B cell (primary cell): ENCODE measurements at regions not wholly inside any gene's neighbourhood (a gene's known extent, or its start where the extent isn't known, plus 50 kb on each side); places are given as distances from the start of the nearest gene placed in this dataset.

Source experiments
- ATAC-seq: fragments of 200-7000 bp; cut with Tn5 transposase; one replicate; pipeline ENCODE4 v1.10.0; 2021; ENCODE audit warnings: low read depth, mild to moderate bottlenecking, moderate number of reproducible peaks, moderate library complexity
- CTCF ChIA-PET: fragments of 350-600 bp; sonication (Branson Sonifier 250); formaldehyde crosslinking; loops from one replicate; lab custom pipeline; 2021; ENCODE audit warnings: antibody characterized with exemption, inconsistent platforms; lab: Charles Lee
- POLR2A ChIA-PET: fragments of 350-600 bp; sonication (Branson Sonifier 250); formaldehyde crosslinking; loops from one replicate; lab custom pipeline; 2021; ENCODE audit warnings: antibody characterized with exemption; lab: Charles Lee
- DNase-seq: peaks from one replicate; pipeline ENCODE4 v3.0.0; 2013
- H2AFZ ChIP-seq: 2 replicates; pipeline ENCODE4 v1.6.1; 2012; ENCODE audit warnings: mild to moderate bottlenecking, low read depth, low read length; ENCODE audit not compliant: insufficient read depth, poor library complexity, severe bottlenecking
- H3K27ac ChIP-seq, 2 donors: 1 replicate in 1 of 2; 2 replicates in 1 of 2; pipeline ENCODE4 v1.5.1; 2012 to 2013; ENCODE audit warnings: low read length in 2 of 2, mild to moderate bottlenecking in 2 of 2, moderate library complexity in 1 of 2
- H3K27me3 ChIP-seq, 4 experiments: fragments of 200-600 bp in 1 of 4; sonication (generic) in 1 of 4; replicated peaks in 1 of 4; 1 replicate in 2 of 4; 2 replicates in 2 of 4; pipeline versions ENCODE4 v1.6.1 to v1.7.0; 2013 to 2016; ENCODE audit warnings: low read length in 3 of 4, mild to moderate bottlenecking in 2 of 4, mixed read lengths in 1 of 4, moderate library complexity in 1 of 4; ENCODE audit not compliant: insufficient read depth in 4 of 4, control insufficient read depth in 3 of 4; ENCODE audit errors: control extremely low read depth in 1 of 4
- H3K36me3 ChIP-seq, 2 experiments: replicated peaks in 1 of 2; 1 replicate in 1 of 2; 2 replicates in 1 of 2; pipeline versions ENCODE4 v1.6.1 to v1.7.1; 2013; ENCODE audit warnings: low read length in 1 of 2; ENCODE audit not compliant: insufficient read depth in 2 of 2, control insufficient read depth in 1 of 2; ENCODE audit errors: control extremely low read depth in 1 of 2, extremely low read depth in 1 of 2
- H3K4me1 ChIP-seq, 2 donors: fragments of 200-600 bp in 1 of 2; sonication (generic) in 1 of 2; 1 replicate in 1 of 2; 2 replicates in 1 of 2; pipeline versions ENCODE4 v1.5.1 to v1.6.1; 2013 to 2017; ENCODE audit warnings: low read length in 2 of 2; ENCODE audit not compliant: control insufficient read depth in 2 of 2, insufficient read depth in 2 of 2
- H3K4me2 ChIP-seq: replicated peaks from 2 replicates; pipeline ENCODE3; 2012; ENCODE audit warnings: mild to moderate bottlenecking, low read depth, low read length; ENCODE audit not compliant: poor library complexity, severe bottlenecking
- H3K4me3 ChIP-seq, 5 experiments: fragments of 200-600 bp in 1 of 5; sonication (generic) in 1 of 5; 1 replicate in 3 of 5; 2 replicates in 2 of 5; pipeline versions ENCODE4 v1.5.1 to v1.7.0; 2011 to 2016; ENCODE audit warnings: low read length in 4 of 5, mild to moderate bottlenecking in 4 of 5, low read depth in 2 of 5, control low read depth in 1 of 5, moderate library complexity in 1 of 5; ENCODE audit not compliant: insufficient read depth in 1 of 5; ENCODE audit errors: control extremely low read depth in 1 of 5, extremely low read depth in 1 of 5
- H3K79me2 ChIP-seq: fragments of 200-600 bp; sonication (generic); one replicate; pipeline ENCODE4 v1.6.0; 2016; ENCODE audit warnings: low read length; ENCODE audit not compliant: control insufficient read depth, insufficient read depth
- H3K9ac ChIP-seq: fragments of 200-600 bp; sonication (generic); 2 replicates; pipeline ENCODE4 v1.6.1; 2017; ENCODE audit warnings: mild to moderate bottlenecking, low read length, moderate library complexity
- H3K9me3 ChIP-seq, 3 donors: one replicate each; pipeline versions ENCODE4 v1.6.1 to v1.7.1; 2013; ENCODE audit warnings: low read length in 2 of 3; ENCODE audit not compliant: control insufficient read depth in 2 of 3, insufficient read depth in 1 of 3; ENCODE audit errors: control extremely low read depth in 1 of 3
- H4K20me1 ChIP-seq: 2 replicates; pipeline ENCODE4 v1.6.0; 2012; ENCODE audit warnings: mild to moderate bottlenecking, low read length; ENCODE audit not compliant: insufficient read depth, control insufficient read depth, poor library complexity, severe bottlenecking
- H3K27ac Mint-ChIP-seq: one replicate; pipeline ENCODE4 v1.8.0; 2021; ENCODE audit warnings: mixed read lengths
- H3K27me3 Mint-ChIP-seq: one replicate; pipeline ENCODE4 v1.8.0; 2021; ENCODE audit warnings: mixed read lengths
- H3K4me1 Mint-ChIP-seq: one replicate; pipeline ENCODE4 v1.8.0; 2021; ENCODE audit warnings: mixed read lengths
- H3K4me3 Mint-ChIP-seq: one replicate; pipeline ENCODE4 v1.8.0; 2021; ENCODE audit warnings: mixed read lengths
- H3K9me3 Mint-ChIP-seq: one replicate; pipeline ENCODE4 v1.8.0; 2022; ENCODE audit warnings: mixed read lengths; ENCODE audit not compliant: insufficient read depth
- CTCF ChIP-seq: fragments of 200-600 bp; IDR thresholded peaks from one replicate; pipeline ENCODE4 v1.8.0; 2022; ENCODE audit warnings: antibody characterized with exemption, mild to moderate bottlenecking
- EZH2 ChIP-seq: IDR thresholded peaks from 2 replicates; pipeline ENCODE4 v1.6.1; 2012; ENCODE audit warnings: borderline replicate concordance, low read depth, mild to moderate bottlenecking, moderate library complexity, low read length; ENCODE audit not compliant: insufficient read depth, poor library complexity, severe bottlenecking
- WGBS: methylation state at CpG from one replicate; pipeline ENCODE4 v1.1.5; 2013; ENCODE audit warnings: missing lambda C conversion rate; ENCODE audit not compliant: insufficient coverage; 5-methylcytosine and 5-hydroxymethylcytosine counted together
- intact Hi-C: fragments of 100-400 bp; cut with micrococcal nuclease; formaldehyde crosslinking; loops from one replicate; pipeline ENCODE4 v1.10.0; 2022

- Histone ChIP-seq H3K4me3 (no peak overlapping the region), H3K4me1 (no peaks in the 10 kb centered on the region), H3K36me3 (no peaks in the 10 kb centered on the region), H3K9ac (no peak overlapping the region), H3K79me2 (no peaks in the 10 kb centered on the region), H4K20me1 (no peaks in the 10 kb centered on the region), H3K9me3 (peaks cover 0 to 7% (median 0%) of the 10 kb centered on the region in 3 donors), H3K4me2 (no peak overlapping the region), H3K27ac (no peak overlapping the region), H2AFZ (no peak overlapping the region), H3K27me3 (no peaks in the 10 kb centered on the region)
- H3K4me3 Mint-ChIP-seq = no peak overlapping the region
- peaks cover 5% of the 10 kb centered on the region for H3K27me3 Mint-ChIP-seq
- WGBS = 73% methylated on average over 1 of the region's 2 CpGs
- no peaks in the 10 kb centered on the region for H3K4me1 Mint-ChIP-seq
- no peak overlapping the region for H3K27ac Mint-ChIP-seq
- ChIA-PET POLR2A (no interaction called here), CTCF (interaction anchor here (1.9 kb wide), 1 partner anchor 16 kb away, joined by 4 read pairs; no protein-coding TSS in a partner anchor)
- ATAC-seq = no peak
- peaks cover 7% of the 10 kb centered on the region for H3K9me3 Mint-ChIP-seq
- DNase-seq = no peak
- intact Hi-C loops = no loop called here
- no peak for TF ChIP-seq EZH2
- TF ChIP-seq CTCF = no peak
Measured at GRCh38 chr18:76725445-76725844, 96.9 kb upstream of the ZNF236 start.

- H3K27ac ChIP-seq = no peak overlapping the region
- no peaks in the 10 kb centered on the region for H3K36me3 ChIP-seq
- H3K4me1 ChIP-seq = no peaks in the 10 kb centered on the region
- ChIA-PET POLR2A (no interaction called here), CTCF (interaction anchor here (3.3 kb wide), 1 partner anchor 13 kb away, joined by 15 read pairs; no protein-coding TSS in a partner anchor)
- peaks cover 0 to 2% (median 0%) of the 10 kb centered on the region in 3 donors for H3K9me3 ChIP-seq
- H3K4me3 ChIP-seq = no peak overlapping the region
- 91% methylated on average over 7 of the region's 14 CpGs for WGBS
- Mint-ChIP-seq H3K27ac (no peak overlapping the region), H3K27me3 (peaks cover 17% of the 10 kb centered on the region), H3K4me3 (no peak overlapping the region), H3K4me1 (no peaks in the 10 kb centered on the region), H3K9me3 (no peaks in the 10 kb centered on the region)
- no peaks in the 10 kb centered on the region for H4K20me1 ChIP-seq
- intact Hi-C loops = no loop called here
- no peaks in the 10 kb centered on the region for H3K79me2 ChIP-seq
- no peak overlapping the region for H2AFZ ChIP-seq
- no peaks in the 10 kb centered on the region for H3K27me3 ChIP-seq
- DNase-seq (no peak), ATAC-seq (no peak)
- H3K9ac ChIP-seq = no peak overlapping the region
- H3K4me2 ChIP-seq = no peak overlapping the region
- TF ChIP-seq CTCF (no peak), EZH2 (no peak)
Measured at GRCh38 chr18:76722224-76723061, 99.9 kb upstream of the ZNF236 start.
